Colon (tissue), 2 donors: ENCODE measurements at regions not wholly inside any gene's neighbourhood (a gene's known extent, or its start where the extent isn't known, plus 50 kb on each side); places are given as distances from the start of the nearest gene placed in this dataset.

Experiments used
- FAIRE-seq: peaks from 2 replicates; lab custom pipeline; 2012; peaks lifted over from hg19 to GRCh38; lab: Jason Lieb, UNC
- donor health status: control.
- donor health status: control.

- FAIRE-seq, result no peak
These were observed 138.3 kb downstream of the FOXD2 start for GRCh38 chr1:47575855-47576757.

- FAIRE-seq, result no peak
These were observed 138.9 kb downstream of the FOXD2 start for GRCh38 chr1:47576758-47577115.

- FAIRE-seq, result no peak
These were observed 139.6 kb downstream of the FOXD2 start for GRCh38 chr1:47577303-47578025.

- no peak for FAIRE-seq
These were observed 140.3 kb downstream of the FOXD2 start for GRCh38 chr1:47578026-47578720.

GRCh38 chr1:47578721-47579419 lies 141.0 kb downstream of the FOXD2 start:
- no peak for FAIRE-seq

- no peak for FAIRE-seq
These were observed 142.0 kb downstream of the FOXD2 start for GRCh38 chr1:47579809-47580208.

GRCh38 chr1:47580451-47580995 lies 142.7 kb downstream of the FOXD2 start:
- no peak for FAIRE-seq

- no peak for FAIRE-seq
These were observed 145.2 kb downstream of the FOXD2 start for GRCh38 chr1:47582891-47583608.

- FAIRE-seq, result no peak
These were observed 146.4 kb downstream of the FOXD2 start for GRCh38 chr1:47584249-47584648.

- FAIRE-seq, result no peak
These were observed 147.5 kb downstream of the FOXD2 start for GRCh38 chr1:47585141-47585902.

GRCh38 chr1:47587891-47588582 lies 150.2 kb downstream of the FOXD2 start:
- FAIRE-seq, result no peak

GRCh38 chr1:47590523-47591225 lies 152.8 kb downstream of the FOXD2 start:
- no peak for FAIRE-seq

- no peak for FAIRE-seq
These were observed 154.0 kb downstream of the FOXD2 start for GRCh38 chr1:47591801-47592200.

- FAIRE-seq, result no peak
These were observed 154.6 kb downstream of the FOXD2 start for GRCh38 chr1:47592296-47593012.

GRCh38 chr1:47593013-47593568 lies 155.2 kb downstream of the FOXD2 start:
- FAIRE-seq, result no peak

- no peak for FAIRE-seq
These were observed 155.9 kb downstream of the FOXD2 start for GRCh38 chr1:47593598-47594285.

GRCh38 chr1:47594627-47595026 lies 156.8 kb downstream of the FOXD2 start:
- FAIRE-seq, result no peak

- FAIRE-seq, result no peak
These were observed 158.5 kb downstream of the FOXD2 start for GRCh38 chr1:47596328-47596727.
